OCI-LY3 (cell line): ENCODE measurements at regions not wholly inside any gene's neighbourhood (a gene's known extent, or its start where the extent isn't known, plus 50 kb on each side); places are given as distances from the start of the nearest gene placed in this dataset.

Experiments used
- EZH2phosphoT487 ChIP-seq: fragments of 200-600 bp; shearing (Covaris generic); IDR thresholded peaks from 2 replicates; pipeline ENCODE4 v1.6.1; 2018; ENCODE audit warnings: antibody characterized with exemption, mixed run types, low read depth
- TF ChIP-seq, protein P1 (sequence below): fragments of 200-600, 300-600 bp; sonication (generic); IDR thresholded peaks from 2 replicates; pipeline ENCODE4 v1.5.1; 2014; ENCODE audit warnings: antibody characterized with exemption, low read length, low read depth

DNA sequence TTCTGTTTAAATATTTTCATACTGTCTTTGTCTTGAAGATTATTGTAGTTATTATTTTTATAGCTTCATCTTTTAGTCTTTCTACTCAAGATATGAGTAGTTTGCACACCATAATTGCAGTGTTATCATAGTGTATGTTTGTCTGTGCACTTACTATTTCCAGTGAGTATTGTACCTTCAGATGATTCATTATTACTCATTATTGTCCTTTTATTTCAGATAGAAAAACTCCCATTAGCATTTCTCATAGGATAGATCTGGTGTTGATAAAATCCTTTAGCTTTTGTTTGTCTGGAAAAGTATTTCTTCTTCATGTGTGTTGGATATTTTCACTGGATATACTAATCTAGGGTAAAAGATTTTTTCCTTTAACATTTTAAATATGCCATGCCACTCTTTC is 646.2 kb upstream of the GRM3 start:
- TF ChIP-seq, protein P1, sequence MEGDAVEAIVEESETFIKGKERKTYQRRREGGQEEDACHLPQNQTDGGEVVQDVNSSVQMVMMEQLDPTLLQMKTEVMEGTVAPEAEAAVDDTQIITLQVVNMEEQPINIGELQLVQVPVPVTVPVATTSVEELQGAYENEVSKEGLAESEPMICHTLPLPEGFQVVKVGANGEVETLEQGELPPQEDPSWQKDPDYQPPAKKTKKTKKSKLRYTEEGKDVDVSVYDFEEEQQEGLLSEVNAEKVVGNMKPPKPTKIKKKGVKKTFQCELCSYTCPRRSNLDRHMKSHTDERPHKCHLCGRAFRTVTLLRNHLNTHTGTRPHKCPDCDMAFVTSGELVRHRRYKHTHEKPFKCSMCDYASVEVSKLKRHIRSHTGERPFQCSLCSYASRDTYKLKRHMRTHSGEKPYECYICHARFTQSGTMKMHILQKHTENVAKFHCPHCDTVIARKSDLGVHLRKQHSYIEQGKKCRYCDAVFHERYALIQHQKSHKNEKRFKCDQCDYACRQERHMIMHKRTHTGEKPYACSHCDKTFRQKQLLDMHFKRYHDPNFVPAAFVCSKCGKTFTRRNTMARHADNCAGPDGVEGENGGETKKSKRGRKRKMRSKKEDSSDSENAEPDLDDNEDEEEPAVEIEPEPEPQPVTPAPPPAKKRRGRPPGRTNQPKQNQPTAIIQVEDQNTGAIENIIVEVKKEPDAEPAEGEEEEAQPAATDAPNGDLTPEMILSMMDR = no peak
- no peak for TF ChIP-seq EZH2phosphoT487
